ENCODE measurements at regions not wholly inside any gene's neighbourhood (a gene's known extent, or its start where the extent isn't known, plus 50 kb on each side); places are given as distances from the start of the nearest gene placed in this dataset.
A peak's percentile ranks its signal among the peaks of the same experiment; 100 is the strongest.
"Not testable (repeated sequence)": the region's sequence is repeated elsewhere in the genome, so short reads cannot be mapped to it uniquely, and the experiment has no call there.

GRCh38 chr9:97221478-97222355 is 85.7 kb upstream of the CCDC180 start:
- BruUV-seq (replicated peaks), result not testable (repeated sequence)

GRCh38 chr9:97220894-97221477 is 86.5 kb upstream of the CCDC180 start:
- Histone ChIP-seq H2AFZ (ENCODE audit: low read length) (no peak overlapping the region), H3K4me3 (replicated peaks in 1 of 3; ENCODE audit: insufficient read depth in 1 of 3, low read depth in 2 of 3, low read length in 3 of 3) (no peak overlapping the region), H3K27me3 (ENCODE audit: control insufficient read depth in 1 of 2, insufficient read depth in 2 of 2, low read length in 2 of 2) (no peaks in the 10 kb centered on the region), H4K20me1 (ENCODE audit: insufficient read depth, low read length) (no peaks in the 10 kb centered on the region), H3K27ac (ENCODE audit: extremely low read length, insufficient read depth, low read length) (no peak overlapping the region), H3K36me3 (replicated peaks in 1 of 2; ENCODE audit: control insufficient read depth in 1 of 2, insufficient read depth in 2 of 2, low read length in 2 of 2) (no peaks in the 10 kb centered on the region), H3K79me2 (ENCODE audit: insufficient read depth, low read length) (no peaks in the 10 kb centered on the region), H3K4me2 (ENCODE audit: low read depth, low read length) (no peak overlapping the region), H3K9ac (ENCODE audit: insufficient read depth, low read depth, low read length) (no peak overlapping the region), H3K4me1 (ENCODE audit: insufficient read depth, low read length) (no peaks in the 10 kb centered on the region), H3K9me3 (ENCODE audit: low read length) (no peaks in the 10 kb centered on the region)
- WGBS (ENCODE audit: low lambda C conversion rate), result 97% methylated on average over 31 of the region's 44 CpGs
- DNase-seq (ENCODE audit: low spot score) (no peak), FAIRE-seq (no peak), ATAC-seq (no peak)
- BruUV-seq (replicated peaks), result no TSS peak
- intact Hi-C loops (cut with micrococcal nuclease; ENCODE audit: unreplicated experiment), result no loop called here
- ChIA-PET POLR2A (no interaction called here), CTCF (ENCODE audit: low intra/inter-chr PET ratio, low total read pairs) (no interaction called here)
- in situ Hi-C loops (cut with HindIII; ENCODE audit: extremely low pct_ligation_motif_present, low pct_unique_long_range_greater_than_20kb), result no loop called here
- no peak for TF ChIP-seq MAFK (conservative IDR thresholded peaks at IDR 0.05 in 1 of 2, IDR thresholded peaks at IDR 0.05 in 1 of 2; ENCODE audit: low read length in 2 of 2)
- TF ChIP-seq ZNF547 (CRISPR knock-in tag; IDR thresholded peaks at IDR 0.05), result no peak
- TF ChIP-seq HINFP (CRISPR knock-in tag; IDR thresholded peaks at IDR 0.05; ENCODE audit: low read depth), result no peak
- TF ChIP-seq ZNF614 (CRISPR knock-in tag; IDR thresholded peaks at IDR 0.05; ENCODE audit: borderline replicate concordance), result no peak
- TF ChIP-seq MTF2 (CRISPR knock-in tag; IDR thresholded peaks at IDR 0.05; ENCODE audit: borderline replicate concordance), result no peak
- TF ChIP-seq CTCF (CRISPR knock-in tag; IDR thresholded peaks at IDR 0.05), result no peak
- no peak for TF ChIP-seq TBP (CRISPR knock-in tag; IDR thresholded peaks at IDR 0.05)
- no peak for TF ChIP-seq TP53 (CRISPR knock-in tag; conservative IDR thresholded peaks at IDR 0.05)
- no peak for TF ChIP-seq TEF (CRISPR knock-in tag; IDR thresholded peaks at IDR 0.05)
- no peak for TF ChIP-seq MYNN (CRISPR knock-in tag; IDR thresholded peaks at IDR 0.05; ENCODE audit: low read depth)
- no peak for TF ChIP-seq LBX2 (CRISPR knock-in tag; IDR thresholded peaks at IDR 0.05; ENCODE audit: borderline replicate concordance)

More at GRCh38 chr9:97221478-97222355, 85.7 kb upstream of the CCDC180 start:
- ATAC-seq; H3K9me3 ChIP-seq (ENCODE audit: low read length); DNase-seq (ENCODE audit: low spot score); CTCF ChIA-PET (ENCODE audit: low intra/inter-chr PET ratio, low total read pairs); H3K4me2 ChIP-seq (ENCODE audit: low read depth, low read length); H3K27me3 ChIP-seq (ENCODE audit: control insufficient read depth in 1 of 2, insufficient read depth in 2 of 2, low read length in 2 of 2); H4K20me1 ChIP-seq (ENCODE audit: insufficient read depth, low read length); H3K4me1 ChIP-seq (ENCODE audit: insufficient read depth, low read length); H3K9ac ChIP-seq (ENCODE audit: insufficient read depth, low read depth, low read length); H3K79me2 ChIP-seq (ENCODE audit: insufficient read depth, low read length); POLR2A ChIA-PET; H3K4me3 ChIP-seq (replicated peaks in 1 of 3; ENCODE audit: insufficient read depth in 1 of 3, low read depth in 2 of 3, low read length in 3 of 3); in situ Hi-C loops (cut with HindIII; ENCODE audit: extremely low pct_ligation_motif_present, low pct_unique_long_range_greater_than_20kb); FAIRE-seq; intact Hi-C loops (cut with micrococcal nuclease; ENCODE audit: unreplicated experiment); H3K36me3 ChIP-seq (replicated peaks in 1 of 2; ENCODE audit: control insufficient read depth in 1 of 2, insufficient read depth in 2 of 2, low read length in 2 of 2); H2AFZ ChIP-seq (ENCODE audit: low read length); H3K27ac ChIP-seq (ENCODE audit: extremely low read length, insufficient read depth, low read length): not testable (repeated sequence)
- peak; percentile 45; the same call in 1 of the 2 replicates for TF ChIP-seq BCL6 (CRISPR knock-in tag; IDR thresholded peaks at IDR 0.05)
- WGBS (ENCODE audit: low lambda C conversion rate), result 70% methylated on average over 33 of the region's 78 CpGs
